ENCODE measurements at regions not wholly inside any gene's neighbourhood (a gene's known extent, or its start where the extent isn't known, plus 50 kb on each side); places are given as distances from the start of the nearest gene placed in this dataset.

DNA sequence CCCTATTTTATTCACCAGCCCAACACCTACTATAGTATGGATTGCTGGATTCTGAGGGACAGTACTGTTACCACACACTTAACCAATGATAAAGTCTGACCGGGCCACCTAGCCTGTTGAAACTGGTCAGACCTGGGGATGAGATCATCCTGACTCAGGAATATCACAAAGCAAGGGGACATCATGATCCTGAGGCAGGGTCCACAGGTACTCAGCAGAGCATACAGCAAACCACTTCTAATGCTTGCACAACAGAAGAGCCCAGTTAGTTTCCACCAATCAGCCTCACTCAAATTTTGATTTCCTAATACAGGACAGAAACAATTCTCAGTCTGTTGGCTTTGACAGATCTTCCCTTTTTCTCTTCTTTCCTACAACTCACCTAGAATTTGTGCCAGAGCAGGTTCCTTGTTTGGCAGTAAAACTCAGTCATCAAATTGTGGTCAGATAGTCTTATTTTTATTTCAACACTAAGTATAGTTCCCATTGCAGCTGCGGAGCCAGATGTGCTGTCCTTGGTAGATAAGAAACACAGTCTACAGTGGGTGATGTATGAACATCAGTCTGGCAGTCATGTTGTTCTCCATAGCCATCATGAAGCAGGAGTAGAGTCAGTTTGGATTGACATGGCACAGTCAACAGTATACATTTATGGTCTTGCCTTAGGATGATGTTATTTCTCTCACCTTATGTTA lies 90.1 kb upstream of the PRR23C start:
- TF ChIP-seq CTCF (IDR thresholded peaks at IDR 0.05), result no peak
- no peak for TF ChIP-seq SIN3A (IDR thresholded peaks at IDR 0.05; ENCODE audit: borderline replicate concordance, insufficient read depth, low read depth, low read length)
- no peak for TF ChIP-seq TCF7L2 (IDR thresholded peaks at IDR 0.05; ENCODE audit: low read depth, low read length)
- TF ChIP-seq POLR2AphosphoS5 (IDR thresholded peaks at IDR 0.05; ENCODE audit: low read depth, low read length), result no peak
- no peak for TF ChIP-seq REST (IDR thresholded peaks at IDR 0.05; ENCODE audit: insufficient read depth in 1 of 2, low read depth in 2 of 2, low read length in 1 of 2)

All from Panc1 (cell line).